H1 (cell line): ENCODE measurements at regions not wholly inside any gene's neighbourhood (a gene's known extent, or its start where the extent isn't known, plus 50 kb on each side); places are given as distances from the start of the nearest gene placed in this dataset.

Experiments
- CTCF ChIA-PET: fragments of 300-600 bp; sonication (Branson Sonifier 250); formaldehyde crosslinking; loops from one replicate; lab custom pipeline; 2021; ENCODE audit not compliant: partially characterized antibody; lab: Charles Lee
- POLR2A ChIA-PET: fragments of 300-600 bp; sonication (Branson Sonifier 250); formaldehyde crosslinking; loops from one replicate; lab custom pipeline; 2021; ENCODE audit warnings: inconsistent platforms; ENCODE audit not compliant: partially characterized antibody; lab: Charles Lee
- DNase-seq, 2 experiments: peaks; one replicate each; pipeline versions ENCODE4 v3.0.0 to v3.0.0-alpha.2; 2010 to 2022; ENCODE audit warnings: low spot score in 2 of 2, low read depth in 1 of 2, mixed read lengths in 1 of 2
- FAIRE-seq: peaks from 2 replicates; lab custom pipeline; 2011; peaks lifted over from hg19 to GRCh38; lab: Jason Lieb, UNC
- H2AFZ ChIP-seq: 2 replicates; pipeline ENCODE4 v1.8.1; 2012; ENCODE audit warnings: low read length, inconsistent platforms
- H2AK5ac ChIP-seq: 2 replicates; pipeline ENCODE4 v1.6.1; 2013; ENCODE audit warnings: low read depth, low read length
- H2BK120ac ChIP-seq: replicated peaks from 2 replicates; pipeline ENCODE3; 2013; ENCODE audit warnings: low read depth, low read length, inconsistent platforms
- H2BK12ac ChIP-seq: 2 replicates; pipeline ENCODE4 v1.6.1; 2013; ENCODE audit warnings: low read depth, low read length
- H2BK15ac ChIP-seq: 2 replicates; pipeline ENCODE4 v1.6.1; 2013; ENCODE audit warnings: low read length
- H2BK20ac ChIP-seq: 2 replicates; pipeline ENCODE4 v1.6.1; 2013; ENCODE audit warnings: low read length
- H2BK5ac ChIP-seq: 2 replicates; pipeline ENCODE4 v1.6.1; 2013; ENCODE audit warnings: low read depth, low read length
- H3K14ac ChIP-seq: 2 replicates; pipeline ENCODE4 v1.6.1; 2013; ENCODE audit warnings: inconsistent platforms; ENCODE audit not compliant: insufficient read length
- H3K18ac ChIP-seq: 2 replicates; pipeline ENCODE4 v1.6.1; 2013; ENCODE audit warnings: low read length; ENCODE audit errors: extremely low read depth
- H3K23ac ChIP-seq: 2 replicates; pipeline ENCODE4 v1.6.1; 2013; ENCODE audit warnings: inconsistent platforms; ENCODE audit not compliant: insufficient read length
- H3K23me2 ChIP-seq: 2 replicates; pipeline ENCODE4 v1.6.1; 2013; ENCODE audit warnings: low read depth, low read length
- H3K27ac ChIP-seq: 2 replicates; pipeline ENCODE4 v1.6.1; 2011; ENCODE audit warnings: low read depth, low read length, inconsistent platforms
- H3K27me3 ChIP-seq, 4 experiments: replicated peaks in 1 of 4; 1 replicate in 1 of 4; 2 replicates in 3 of 4; pipeline versions ENCODE4 v1.6.1 to v1.8.1; 2011 to 2013; ENCODE audit warnings: low read length in 3 of 4, mild to moderate bottlenecking in 3 of 4, inconsistent platforms in 2 of 4, mixed read lengths in 2 of 4, moderate library complexity in 1 of 4; ENCODE audit not compliant: control insufficient read depth in 3 of 4, insufficient read depth in 3 of 4; ENCODE audit errors: extremely low read depth in 1 of 4
- H3K36me3 ChIP-seq, 4 experiments: 2 replicates each; pipeline versions ENCODE4 v1.6.1 to v1.8.1; 2011 to 2013; ENCODE audit warnings: mild to moderate bottlenecking in 4 of 4, low read length in 3 of 4, moderate library complexity in 2 of 4, control low read depth in 1 of 4, inconsistent platforms in 1 of 4; ENCODE audit not compliant: insufficient read depth in 4 of 4, control insufficient read depth in 2 of 4
- H3K4ac ChIP-seq: replicated peaks from 2 replicates; pipeline ENCODE3; 2013; ENCODE audit warnings: low read length, low read depth, mixed read lengths, inconsistent platforms; ENCODE audit not compliant: insufficient read length
- H3K4me1 ChIP-seq, 4 experiments: replicated peaks in 1 of 4; 1 replicate in 1 of 4; 2 replicates in 3 of 4; pipeline versions ENCODE4 v1.6.1 to v1.8.1; 2011 to 2013; ENCODE audit warnings: low read length in 3 of 4, inconsistent platforms in 2 of 4, mixed read lengths in 1 of 4; ENCODE audit not compliant: insufficient read depth in 4 of 4, control insufficient read depth in 3 of 4
- H3K4me2 ChIP-seq, 2 experiments: 2 replicates each; pipeline versions ENCODE4 v1.6.1 to v1.8.1; 2011 to 2013; ENCODE audit warnings: low read depth in 2 of 2, low read length in 2 of 2, control low read depth in 1 of 2, inconsistent platforms in 1 of 2, mild to moderate bottlenecking in 1 of 2; ENCODE audit not compliant: insufficient read depth in 1 of 2
- H3K4me3 ChIP-seq, 4 experiments: fragments of 200-600, 300-600 bp in 1 of 4; sonication (generic), shearing (Covaris generic), sonication (Bioruptor Twin) in 1 of 4; 2 replicates each; pipeline versions ENCODE4 v1.5.1 to v1.8.1; 2011 to 2016; ENCODE audit warnings: low read length in 4 of 4, low read depth in 3 of 4, control low read depth in 2 of 4, inconsistent platforms in 2 of 4, mild to moderate bottlenecking in 2 of 4, mixed read lengths in 1 of 4, moderate library complexity in 1 of 4; ENCODE audit not compliant: insufficient read depth in 2 of 4; ENCODE audit errors: extremely low read depth in 1 of 4
- H3K56ac ChIP-seq: replicated peaks from 2 replicates; pipeline ENCODE3; 2013; ENCODE audit warnings: low read depth, mild to moderate bottlenecking, mixed read lengths, low read length, inconsistent platforms; ENCODE audit not compliant: insufficient read length
- H3K79me1 ChIP-seq: 2 replicates; pipeline ENCODE4 v1.6.1; 2013; ENCODE audit warnings: low read depth, low read length, control low read depth
- H3K79me2 ChIP-seq, 2 experiments: 2 replicates each; pipeline versions ENCODE4 v1.6.1 to v1.8.1; 2012 to 2013; ENCODE audit warnings: low read length in 2 of 2, mild to moderate bottlenecking in 2 of 2, inconsistent platforms in 1 of 2; ENCODE audit not compliant: insufficient read depth in 2 of 2, control insufficient read depth in 1 of 2
- H3K9ac ChIP-seq, 4 experiments: replicated peaks in 1 of 4; 1 replicate in 1 of 4; 2 replicates in 3 of 4; pipeline versions ENCODE4 v1.6.1 to v1.8.1; 2011 to 2013; ENCODE audit warnings: low read depth in 3 of 4, low read length in 3 of 4, control low read depth in 2 of 4, mild to moderate bottlenecking in 2 of 4, moderate library complexity in 2 of 4, inconsistent platforms in 1 of 4; ENCODE audit errors: extremely low read depth in 1 of 4
- H3K9me3 ChIP-seq, 2 experiments: 2 replicates each; pipeline versions ENCODE4 v1.6.1 to v1.8.1; 2012 to 2013; ENCODE audit warnings: mild to moderate bottlenecking in 2 of 2, moderate library complexity in 2 of 2, control low read depth in 1 of 2, inconsistent platforms in 1 of 2, low read depth in 1 of 2, low read length in 1 of 2, mixed read lengths in 1 of 2; ENCODE audit not compliant: insufficient read depth in 2 of 2
- H4K20me1 ChIP-seq, 2 experiments: replicated peaks in 1 of 2; 2 replicates each; pipeline versions ENCODE3 to v1.8.1; 2011 to 2013; ENCODE audit warnings: inconsistent platforms in 2 of 2, low read length in 2 of 2, mild to moderate bottlenecking in 1 of 2; ENCODE audit not compliant: insufficient read depth in 2 of 2, control insufficient read depth in 1 of 2
- H4K5ac ChIP-seq: 2 replicates; pipeline ENCODE4 v1.6.1; 2013; ENCODE audit warnings: low read length, low read depth, mixed read lengths, inconsistent platforms; ENCODE audit not compliant: insufficient read length
- H4K8ac ChIP-seq: 2 replicates; pipeline ENCODE4 v1.8.0; 2013; ENCODE audit warnings: mild to moderate bottlenecking, moderate library complexity, low read length, inconsistent platforms; ENCODE audit not compliant: insufficient read depth; ENCODE audit errors: extremely low read depth
- H4K91ac ChIP-seq: replicated peaks from 2 replicates; pipeline ENCODE3; 2013; ENCODE audit warnings: low read length, mixed read lengths, inconsistent platforms; ENCODE audit not compliant: insufficient read length
- ATF3 ChIP-seq: IDR thresholded peaks from 2 replicates; pipeline ENCODE4 v1.6.1; 2011; ENCODE audit warnings: low read depth, mild to moderate bottlenecking, low read length; ENCODE audit not compliant: insufficient read depth
- BCL11A ChIP-seq, 2 experiments: IDR thresholded peaks; one replicate each; pipeline ENCODE4 v1.6.1; 2011; ENCODE audit warnings: low read depth in 2 of 2, low read length in 2 of 2, mild to moderate bottlenecking in 2 of 2
- CBX5 ChIP-seq: fragments of 300-800, 300-1000 bp; sonication (generic); IDR thresholded peaks from 2 replicates; pipeline ENCODE4 v1.7.1; 2016; ENCODE audit warnings: antibody characterized with exemption, low read length, low read depth
- CBX8 ChIP-seq: fragments of 300-800, 300-1000 bp; sonication (generic); IDR thresholded peaks from 2 replicates; pipeline ENCODE4 v1.7.1; 2016; ENCODE audit warnings: low read depth, low read length, borderline replicate concordance
- CREB1 ChIP-seq: IDR thresholded peaks from 2 replicates; pipeline ENCODE4 v1.6.1; 2012; ENCODE audit warnings: inconsistent platforms
- EGR1 ChIP-seq: IDR thresholded peaks from 2 replicates; pipeline ENCODE4 v1.6.1; 2011; ENCODE audit warnings: low read depth, low read length, borderline replicate concordance
- GABPA ChIP-seq: IDR thresholded peaks from 2 replicates; pipeline ENCODE4 v1.6.1; 2011; ENCODE audit warnings: mild to moderate bottlenecking, low read length, moderate library complexity, borderline replicate concordance; ENCODE audit not compliant: insufficient read depth
- POLR2AphosphoS5 ChIP-seq: IDR thresholded peaks from 2 replicates; pipeline ENCODE4 v1.6.1; 2011; ENCODE audit warnings: low read depth, low read length
- POU5F1 ChIP-seq: IDR thresholded peaks from 2 replicates; pipeline ENCODE4 v1.6.1; 2011; ENCODE audit warnings: low read depth, mild to moderate bottlenecking, low read length, moderate library complexity
- RBBP5 ChIP-seq: IDR thresholded peaks from 2 replicates; pipeline ENCODE4 v1.7.1; 2012; ENCODE audit warnings: low read depth, mild to moderate bottlenecking, inconsistent platforms, low read length, moderate library complexity, borderline replicate concordance
- SIX5 ChIP-seq: IDR thresholded peaks from 2 replicates; pipeline ENCODE4 v1.6.1; 2011; ENCODE audit warnings: mild to moderate bottlenecking, low read depth, low read length
- SP1 ChIP-seq: IDR thresholded peaks from 2 replicates; pipeline ENCODE4 v1.6.1; 2011; ENCODE audit warnings: low read depth, low read length
- SUZ12 ChIP-seq: fragments of 200-600 bp; sonication (generic); IDR thresholded peaks from 2 replicates; pipeline ENCODE4 v1.6.1; 2012; ENCODE audit warnings: mild to moderate bottlenecking, inconsistent platforms, low read length, moderate library complexity, mixed read lengths
- TEAD4 ChIP-seq: IDR thresholded peaks from 2 replicates; pipeline ENCODE4 v1.6.1; 2012; ENCODE audit warnings: low read depth, low read length, inconsistent platforms, mixed read lengths
- WGBS, 2 experiments: shearing (Covaris generic) in 1 of 2; methylation state at CpG; one replicate each; pipeline versions ENCODE4 v1.1.6 to v1.1.7; 2013 to 2015; ENCODE audit warnings: low lambda C conversion rate in 2 of 2, mixed read lengths in 2 of 2, inconsistent platforms in 1 of 2, low coverage in 1 of 2, missing lambda C conversion rate in 1 of 2; ENCODE audit not compliant: insufficient replicate concordance in 2 of 2, insufficient coverage in 1 of 2, insufficient read length in 1 of 2; ENCODE audit errors: extremely low coverage in 1 of 2, missing lambda C conversion rate in 1 of 2; 5-methylcytosine and 5-hydroxymethylcytosine counted together

GRCh38 chr4:116323606-116324005, 761.8 kb downstream of the TRAM1L1 start:
- Histone ChIP-seq H2BK20ac (no peak overlapping the region), H3K4me1 (no peaks in the 10 kb centered on the region), H3K4ac (no peak overlapping the region), H3K4me2 (no peak overlapping the region), H4K8ac (no peak overlapping the region), H2AFZ (no peak overlapping the region), H3K56ac (no peak overlapping the region), H3K9me3 (no peaks in the 10 kb centered on the region), H3K4me3 (no peak overlapping the region), H2BK15ac (no peak overlapping the region), H4K20me1 (no peaks in the 10 kb centered on the region), H4K5ac (no peak overlapping the region), H2BK12ac (no peak overlapping the region), H3K9ac (no peak overlapping the region), H2AK5ac (no peak overlapping the region), H2BK5ac (no peak overlapping the region), H3K23me2 (no peaks in the 10 kb centered on the region), H4K91ac (no peak overlapping the region), H3K18ac (no peak overlapping the region), H3K27me3 (no peaks in the 10 kb centered on the region), H3K27ac (no peak overlapping the region), H3K14ac (no peak overlapping the region), H3K36me3 (no peaks in the 10 kb centered on the region), H2BK120ac (no peak overlapping the region), H3K79me2 (no peaks in the 10 kb centered on the region), H3K79me1 (no peaks in the 10 kb centered on the region), H3K23ac (no peak overlapping the region)
- CTCF ChIA-PET: no interaction called here
- TF ChIP-seq ATF3 (no peak), TEAD4 (no peak), EGR1 (no peak), SP1 (no peak), CREB1 (no peak), BCL11A (IDR thresholded peaks at IDR 0.05; ENCODE audit: low read depth in 2 of 2, low read length in 2 of 2) (no peak), CBX8 (no peak), SUZ12 (no peak), CBX5 (no peak), GABPA (no peak), POLR2AphosphoS5 (no peak), RBBP5 (no peak), POU5F1 (no peak), SIX5 (no peak)
- DNase-seq (no peak), FAIRE-seq (no peak)
- POLR2A ChIA-PET: no interaction called here
- WGBS, 2 experiments: 97% methylated on average over 4 of the region's 4 CpGs; no CpG with 5 or more reads in 1 of the 2 experiments
